ENCODE measurements at regions not wholly inside any gene's neighbourhood (a gene's known extent, or its start where the extent isn't known, plus 50 kb on each side); places are given as distances from the start of the nearest gene placed in this dataset.

GRCh38 chr17:410543-411401 is 58.2 kb upstream of the RPH3AL start:
- Mint-ChIP-seq H3K4me1 (peaks cover 18 to 22% of the 10 kb centered on the region in 2 experiments), H3K4me3 (peak overlapping the region; percentile 78 to 83), H3K27me3 (ENCODE audit: low read depth) (peaks cover 10% of the 10 kb centered on the region), H3K36me3 (ENCODE audit: insufficient read depth in 1 of 3, low read depth in 3 of 3) (peaks cover 0 to 3% (median 0%) of the 10 kb centered on the region in 3 experiments; a peak in 3 of 7 replicates), H3K9me3 (no peaks in the 10 kb centered on the region; a peak in 2 of 5 replicates), H3K27ac (peak overlapping the region; percentile 9 to 97 (median 55))
- Histone ChIP-seq H4K8ac (replicated peaks; ENCODE audit: insufficient read length, low read depth, low read length) (no peak overlapping the region), H3K14ac (ENCODE audit: insufficient read depth, low read length) (no peak overlapping the region), H2BK120ac (ENCODE audit: low read depth, low read length, poor library complexity, severe bottlenecking) (no peak overlapping the region), H3K9me3 (ENCODE audit: control insufficient read depth, low read depth, low read length) (no peaks in the 10 kb centered on the region), H2AK5ac (ENCODE audit: insufficient read length, low read length) (no peak overlapping the region), H3K27me3 (ENCODE audit: insufficient read depth, low read length) (no peaks in the 10 kb centered on the region), H3K27ac (ENCODE audit: insufficient read length, low read depth, low read length) (no peak overlapping the region), H2BK15ac (ENCODE audit: low read depth, low read length) (no peak overlapping the region), H3K4me1 (ENCODE audit: insufficient read depth, low read length) (no peaks in the 10 kb centered on the region), H4K20me1 (ENCODE audit: control insufficient read depth, insufficient read depth, insufficient read length) (no peaks in the 10 kb centered on the region), H3K79me1 (ENCODE audit: insufficient read depth, low read depth, low read length, poor library complexity, severe bottlenecking) (no peaks in the 10 kb centered on the region), H3T11ph (ENCODE audit: low read length) (no peak overlapping the region), H3K4me2 (ENCODE audit: insufficient read depth, insufficient read length, low read length) (peak overlapping the region; percentile 50), H2BK5ac (ENCODE audit: insufficient read length, low read length) (no peak overlapping the region), H3K23ac (ENCODE audit: insufficient read length, low read depth, low read length) (no peak overlapping the region), H3K56ac (ENCODE audit: insufficient read length, low read depth, low read length) (no peak overlapping the region), H3K4ac (ENCODE audit: low read depth, low read length) (no peak overlapping the region), H2BK12ac (ENCODE audit: insufficient read length, low read depth, low read length) (no peak overlapping the region), H3K9ac (ENCODE audit: extremely low read depth, insufficient read length, low read length) (peak overlapping the region; percentile 36), H3K18ac (ENCODE audit: insufficient read length, low read depth, low read length) (no peak overlapping the region), H2AFZ (ENCODE audit: low read length) (no peak overlapping the region), H4K5ac (ENCODE audit: insufficient read length, low read depth, low read length) (no peak overlapping the region), H3K23me2 (ENCODE audit: insufficient read length, low read depth, low read length, poor library complexity, severe bottlenecking) (no peaks in the 10 kb centered on the region), H2BK20ac (ENCODE audit: low read depth, low read length, poor library complexity, severe bottlenecking) (no peak overlapping the region), H4K91ac (ENCODE audit: insufficient read length, low read depth, low read length) (no peak overlapping the region), H3K79me2 (ENCODE audit: insufficient read depth, low read length) (no peaks in the 10 kb centered on the region)
- TF ChIP-seq CTCF (conservative IDR thresholded peaks at IDR 0.05) = peak; percentile 29; the same call in 1 of the 3 replicates
- WGBS (ENCODE audit: extremely low coverage, insufficient read length, low lambda C conversion rate) = no CpG with 5 or more reads among the region's 27 CpGs
- peak; percentile 61 for DNase-seq

Data from H9 (cell line).